SK-N-SH (cell line): ENCODE measurements at regions not wholly inside any gene's neighbourhood (a gene's known extent, or its start where the extent isn't known, plus 50 kb on each side); places are given as distances from the start of the nearest gene placed in this dataset.

Source experiments
- CHD2 ChIP-seq: fragments of 150-350 bp; IDR thresholded peaks from 2 replicates; pipeline ENCODE4 v1.6.1; 2018; ENCODE audit warnings: low read length; ENCODE audit not compliant: partially characterized antibody
- CTCF ChIP-seq: fragments of 200-600 bp; sonication (generic); IDR thresholded peaks from 2 replicates; pipeline ENCODE4 v1.6.1; 2017; ENCODE audit warnings: antibody characterized with exemption, mild to moderate bottlenecking, moderate library complexity
- FOXJ3 ChIP-seq: sonication (generic); formaldehyde crosslinking; IDR thresholded peaks from 2 replicates; pipeline ENCODE4 v1.5.1; 2020; ENCODE audit warnings: mild to moderate bottlenecking, missing genetic modification reagents
- GABPA ChIP-seq: IDR thresholded peaks from 2 replicates; pipeline ENCODE4 v1.4.0; 2012; ENCODE audit warnings: low read depth, mild to moderate bottlenecking
- IRF3 ChIP-seq: fragments of 150-350 bp; IDR thresholded peaks from 2 replicates; pipeline ENCODE4 v1.6.1; 2016; ENCODE audit warnings: mild to moderate bottlenecking, low read depth, low read length
- POLR2AphosphoS5 ChIP-seq: IDR thresholded peaks from 2 replicates; pipeline ENCODE4 v1.6.1; 2012; ENCODE audit warnings: low read depth, low read length
- RXRA ChIP-seq: IDR thresholded peaks from 2 replicates; pipeline ENCODE4 v1.4.0; 2012; ENCODE audit warnings: low read depth, mild to moderate bottlenecking, borderline replicate concordance
- USF1 ChIP-seq: IDR thresholded peaks from 2 replicates; pipeline ENCODE4 v1.4.0; 2012; ENCODE audit warnings: low read depth, borderline replicate concordance

GRCh38 chr3:35408882-35409281, 230.4 kb upstream of the ARPP21 start:
- TF ChIP-seq USF1 (no peak), IRF3 (no peak), CTCF (no peak), POLR2AphosphoS5 (no peak), GABPA (no peak), FOXJ3 (CRISPR knock-in tag) (no peak), CHD2 (no peak), RXRA (no peak)
